ENCODE measurements at regions not wholly inside any gene's neighbourhood (a gene's known extent, or its start where the extent isn't known, plus 50 kb on each side); places are given as distances from the start of the nearest gene placed in this dataset.

- TF ChIP-seq CTCF (IDR thresholded peaks at IDR 0.05) (no peak), ZFX (IDR thresholded peaks at IDR 0.05; ENCODE audit: borderline replicate concordance) (no peak)
- H3K27ac ChIP-seq = no peak overlapping the region
Observed at GRCh38 chr1:232390590-232390989, 239.3 kb downstream of the SIPA1L2 start.

- TF ChIP-seq CTCF (IDR thresholded peaks at IDR 0.05) = no peak
- no peak for TF ChIP-seq ZFX (IDR thresholded peaks at IDR 0.05; ENCODE audit: borderline replicate concordance)
- H3K27ac ChIP-seq = no peak overlapping the region
Observed at GRCh38 chr1:232389744-232390143, 240.2 kb downstream of the SIPA1L2 start.

- TF ChIP-seq CTCF (IDR thresholded peaks at IDR 0.05) (no peak), ZFX (IDR thresholded peaks at IDR 0.05; ENCODE audit: borderline replicate concordance) (no peak)
- H3K27ac ChIP-seq = no peak overlapping the region
Observed at GRCh38 chr1:232388363-232388762, 241.6 kb downstream of the SIPA1L2 start.

- TF ChIP-seq CTCF (IDR thresholded peaks at IDR 0.05) = no peak
- TF ChIP-seq ZFX (IDR thresholded peaks at IDR 0.05; ENCODE audit: borderline replicate concordance) = no peak
- H3K27ac ChIP-seq = no peak overlapping the region
Observed at GRCh38 chr1:232386721-232387510, 243.0 kb downstream of the SIPA1L2 start.

GRCh38 chr1:232386294-232386693 is 243.6 kb downstream of the SIPA1L2 start:
- TF ChIP-seq CTCF (IDR thresholded peaks at IDR 0.05) = no peak
- no peak for TF ChIP-seq ZFX (IDR thresholded peaks at IDR 0.05; ENCODE audit: borderline replicate concordance)
- no peak overlapping the region for H3K27ac ChIP-seq

GRCh38 chr1:232385221-232385620 is 244.7 kb downstream of the SIPA1L2 start:
- TF ChIP-seq CTCF (IDR thresholded peaks at IDR 0.05) (no peak), ZFX (IDR thresholded peaks at IDR 0.05; ENCODE audit: borderline replicate concordance) (no peak)
- no peak overlapping the region for H3K27ac ChIP-seq

- H3K27ac ChIP-seq = no peak overlapping the region
- no peak for TF ChIP-seq ZFX (IDR thresholded peaks at IDR 0.05; ENCODE audit: borderline replicate concordance)
- no peak for TF ChIP-seq CTCF (IDR thresholded peaks at IDR 0.05)
Observed at GRCh38 chr1:232384171-232384883, 245.6 kb downstream of the SIPA1L2 start.

All from 22Rv1 (cell line).